HG03565 (cell line): ENCODE measurements at regions not wholly inside any gene's neighbourhood (a gene's known extent, or its start where the extent isn't known, plus 50 kb on each side); places are given as distances from the start of the nearest gene placed in this dataset.

Experiments used
- ATAC-seq: cut with Tn5 transposase; IDR thresholded peaks from one replicate; pipeline ENCODE4 v1.9.1; 2021; ENCODE audit warnings: mild to moderate bottlenecking, moderate library complexity; ENCODE audit not compliant: unreplicated experiment

- ATAC-seq = no peak
These were observed 64.5 kb downstream of the COPS8 start for GRCh38 chr2:237150186-237150585.

- ATAC-seq = no peak
These were observed 65.2 kb downstream of the COPS8 start for GRCh38 chr2:237150831-237151375.

- ATAC-seq = no peak
These were observed 66.7 kb downstream of the COPS8 start for GRCh38 chr2:237152361-237152760.

- ATAC-seq = no peak
These were observed 67.5 kb downstream of the COPS8 start for GRCh38 chr2:237153181-237153580.

- no peak for ATAC-seq
These were observed 68.5 kb downstream of the COPS8 start for GRCh38 chr2:237154082-237154638.

- no peak for ATAC-seq
These were observed 69.5 kb downstream of the COPS8 start for GRCh38 chr2:237154884-237155851.

- no peak for ATAC-seq
These were observed 70.6 kb downstream of the COPS8 start for GRCh38 chr2:237156031-237156856.

- ATAC-seq = no peak
These were observed 71.4 kb downstream of the COPS8 start for GRCh38 chr2:237156857-237157779.

GRCh38 chr2:237157780-237158102 is 72.1 kb downstream of the COPS8 start:
- ATAC-seq = no peak

- ATAC-seq = no peak
These were observed 72.5 kb downstream of the COPS8 start for GRCh38 chr2:237158194-237158593.

- no peak for ATAC-seq
These were observed 73.6 kb downstream of the COPS8 start for GRCh38 chr2:237159006-237159911.

- no peak for ATAC-seq
These were observed 74.7 kb downstream of the COPS8 start for GRCh38 chr2:237160271-237160919.

- no peak for ATAC-seq
These were observed 75.5 kb downstream of the COPS8 start for GRCh38 chr2:237161189-237161588.

- no peak for ATAC-seq
These were observed 77.3 kb downstream of the COPS8 start for GRCh38 chr2:237162959-237163358.

- ATAC-seq = no peak
These were observed 78.9 kb downstream of the COPS8 start for GRCh38 chr2:237164474-237165042.

- no peak for ATAC-seq
These were observed 80.0 kb downstream of the COPS8 start for GRCh38 chr2:237165405-237166276.

GRCh38 chr2:237167038-237167437 is 81.3 kb downstream of the COPS8 start:
- ATAC-seq = no peak
